ENCODE measurements at regions not wholly inside any gene's neighbourhood (a gene's known extent, or its start where the extent isn't known, plus 50 kb on each side); places are given as distances from the start of the nearest gene placed in this dataset.
"Not testable (repeated sequence)": the region's sequence is repeated elsewhere in the genome, so short reads cannot be mapped to it uniquely, and the experiment has no call there.

DNA sequence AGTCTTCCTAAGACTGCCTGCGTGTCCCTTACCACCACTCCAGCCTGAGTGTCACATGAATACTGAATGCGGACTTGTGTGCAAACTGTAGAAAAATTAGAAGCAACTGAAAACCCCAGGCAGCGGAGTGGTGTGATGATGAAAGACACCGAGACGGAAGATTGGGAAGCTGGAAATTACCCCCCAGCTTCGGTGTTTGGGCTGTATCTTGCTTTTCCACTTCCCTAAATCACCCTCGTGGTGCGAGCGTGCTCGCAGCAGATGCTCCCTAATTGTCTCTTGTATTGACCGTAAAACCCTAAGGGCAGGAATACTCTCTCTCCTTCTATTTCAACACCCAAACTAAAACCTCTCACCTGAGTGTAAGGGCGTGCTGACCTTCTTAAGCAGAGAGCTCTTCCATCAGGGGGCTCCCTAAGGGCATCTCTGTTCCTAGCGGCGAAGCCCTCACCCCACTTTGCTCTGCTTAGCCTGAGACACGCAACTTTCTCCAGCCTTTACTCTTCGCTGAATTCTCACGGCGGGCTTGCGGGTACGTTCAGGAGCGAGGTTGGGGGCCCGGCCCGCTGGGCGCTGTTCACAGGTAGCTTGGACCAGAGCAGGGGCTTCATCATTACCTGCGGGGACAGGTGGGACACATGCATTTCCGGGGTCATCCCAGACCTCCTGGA, 62.4 kb downstream of the CRYBB2 start:
- no peak for DNase-seq (ENCODE audit: low read depth)
- TF ChIP-seq, protein P1, sequence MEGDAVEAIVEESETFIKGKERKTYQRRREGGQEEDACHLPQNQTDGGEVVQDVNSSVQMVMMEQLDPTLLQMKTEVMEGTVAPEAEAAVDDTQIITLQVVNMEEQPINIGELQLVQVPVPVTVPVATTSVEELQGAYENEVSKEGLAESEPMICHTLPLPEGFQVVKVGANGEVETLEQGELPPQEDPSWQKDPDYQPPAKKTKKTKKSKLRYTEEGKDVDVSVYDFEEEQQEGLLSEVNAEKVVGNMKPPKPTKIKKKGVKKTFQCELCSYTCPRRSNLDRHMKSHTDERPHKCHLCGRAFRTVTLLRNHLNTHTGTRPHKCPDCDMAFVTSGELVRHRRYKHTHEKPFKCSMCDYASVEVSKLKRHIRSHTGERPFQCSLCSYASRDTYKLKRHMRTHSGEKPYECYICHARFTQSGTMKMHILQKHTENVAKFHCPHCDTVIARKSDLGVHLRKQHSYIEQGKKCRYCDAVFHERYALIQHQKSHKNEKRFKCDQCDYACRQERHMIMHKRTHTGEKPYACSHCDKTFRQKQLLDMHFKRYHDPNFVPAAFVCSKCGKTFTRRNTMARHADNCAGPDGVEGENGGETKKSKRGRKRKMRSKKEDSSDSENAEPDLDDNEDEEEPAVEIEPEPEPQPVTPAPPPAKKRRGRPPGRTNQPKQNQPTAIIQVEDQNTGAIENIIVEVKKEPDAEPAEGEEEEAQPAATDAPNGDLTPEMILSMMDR (IDR thresholded peaks at IDR 0.05; ENCODE audit: insufficient read depth, low read length), result no peak
- no peak overlapping the region for H3K4me3 ChIP-seq (ENCODE audit: low read depth, low read length)

DNA sequence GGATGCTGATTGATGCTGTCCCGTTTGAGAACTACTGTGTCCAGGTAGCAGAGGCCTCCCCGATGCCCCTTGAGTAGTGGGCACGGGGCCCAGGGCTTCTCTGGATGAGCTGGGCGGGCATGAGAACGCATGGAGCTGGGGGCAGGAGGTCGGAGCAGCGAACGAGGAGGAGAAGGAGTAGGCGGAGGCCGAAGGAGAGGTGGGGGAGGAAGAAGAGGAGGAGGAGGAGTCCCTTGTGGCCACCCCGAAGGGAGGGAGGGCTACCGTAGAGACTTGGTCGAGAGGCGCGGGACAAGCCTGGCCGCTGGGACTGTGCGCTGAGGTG, 62.9 kb downstream of the CRYBB2 start:
- no peak overlapping the region for H3K4me3 ChIP-seq (ENCODE audit: low read depth, low read length)
- TF ChIP-seq, protein P1 (IDR thresholded peaks at IDR 0.05; ENCODE audit: insufficient read depth, low read length), result no peak
- DNase-seq (ENCODE audit: low read depth), result no peak

DNA sequence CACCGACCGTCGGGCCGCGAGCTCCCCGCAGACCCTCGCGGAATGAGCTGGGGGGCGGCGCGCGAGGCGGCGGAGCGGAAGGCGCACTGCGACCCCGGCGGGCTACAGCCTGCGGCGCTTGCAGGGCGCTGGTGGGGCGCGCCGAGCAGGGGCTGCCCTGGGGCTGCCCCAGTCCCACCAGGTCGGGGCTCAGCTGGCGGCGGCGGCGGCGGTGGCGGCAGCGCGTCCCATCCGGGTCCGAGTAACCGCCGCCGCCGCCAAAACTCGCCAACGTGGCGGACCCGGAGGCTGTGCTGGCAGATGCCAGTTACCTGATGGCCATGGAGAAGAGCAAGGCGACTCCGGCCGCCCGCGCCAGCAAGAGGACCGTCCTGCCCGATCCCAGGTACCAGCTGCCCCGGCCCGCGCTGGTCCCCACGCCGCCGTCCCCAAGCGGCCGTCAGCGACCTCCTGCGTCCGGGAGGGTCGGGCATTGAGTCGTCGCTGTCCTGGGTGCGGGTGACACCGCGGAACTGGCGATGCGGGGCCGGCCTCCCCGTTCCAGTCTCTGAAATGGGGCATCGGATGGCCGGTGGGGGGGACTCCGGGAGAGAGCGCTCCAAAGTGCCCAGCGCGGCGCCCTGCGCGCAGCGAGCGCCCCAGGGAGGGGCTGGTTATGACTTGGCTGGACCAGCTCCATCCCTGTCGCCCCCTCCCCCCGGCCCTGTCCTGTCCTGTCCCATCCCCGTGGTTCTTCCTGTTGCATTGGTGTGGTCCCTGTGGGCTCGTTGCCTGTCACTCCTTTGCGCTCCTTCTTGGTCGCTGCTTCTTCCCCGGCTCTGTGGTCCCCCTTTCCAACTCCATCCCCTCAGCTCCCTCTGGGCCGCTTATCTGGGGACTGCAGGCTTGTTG, 63.5 kb downstream of the CRYBB2 start:
- H3K4me3 ChIP-seq (ENCODE audit: low read depth, low read length), result no peak overlapping the region
- TF ChIP-seq, protein P1 (IDR thresholded peaks at IDR 0.05; ENCODE audit: insufficient read depth, low read length), result no peak
- DNase-seq (ENCODE audit: low read depth), result no peak

DNA sequence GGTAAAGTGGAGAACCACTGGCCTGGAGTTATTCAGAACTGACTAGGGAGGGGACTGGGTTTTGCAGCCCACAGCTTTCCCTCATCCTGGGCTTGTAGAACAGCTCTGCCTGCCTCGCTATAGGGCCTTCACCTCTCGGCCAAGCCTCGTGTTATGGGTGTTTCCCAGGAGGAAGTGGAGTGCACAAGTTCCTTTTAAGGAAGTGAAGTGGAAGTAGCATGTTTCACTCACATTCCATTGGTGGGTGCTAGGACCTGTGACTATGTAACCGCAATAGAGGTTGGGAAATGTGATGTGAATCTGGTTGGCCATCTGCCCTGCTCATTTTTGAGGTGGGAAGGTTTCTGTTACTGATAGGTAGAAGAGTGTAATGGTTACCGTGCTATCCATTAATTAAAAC, 69.0 kb downstream of the CRYBB2 start:
- not testable (repeated sequence) for DNase-seq (ENCODE audit: low read depth); H3K4me3 ChIP-seq (ENCODE audit: low read depth, low read length)

DNA sequence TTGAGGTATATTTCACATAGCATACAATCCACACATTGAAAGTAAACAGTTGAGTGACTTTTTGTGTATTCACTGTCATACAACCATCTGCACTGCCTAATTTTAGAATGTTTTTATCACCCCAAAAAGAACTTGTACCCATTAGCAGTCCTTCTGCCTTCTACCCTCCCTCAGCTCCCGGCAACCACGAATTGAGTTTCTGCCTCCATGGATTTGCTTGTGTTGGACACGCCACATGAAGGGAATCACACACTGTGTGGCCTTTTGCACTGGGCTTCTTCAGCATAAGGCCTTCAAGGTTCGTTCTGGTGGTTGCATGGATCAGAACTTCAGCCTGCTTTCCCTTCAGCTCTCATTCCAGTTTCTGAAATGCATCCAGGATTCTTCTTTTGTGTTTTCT, 82.5 kb downstream of the CRYBB2 start:
- DNase-seq (ENCODE audit: low read depth); H3K4me3 ChIP-seq (ENCODE audit: low read depth, low read length): not testable (repeated sequence)

DNA sequence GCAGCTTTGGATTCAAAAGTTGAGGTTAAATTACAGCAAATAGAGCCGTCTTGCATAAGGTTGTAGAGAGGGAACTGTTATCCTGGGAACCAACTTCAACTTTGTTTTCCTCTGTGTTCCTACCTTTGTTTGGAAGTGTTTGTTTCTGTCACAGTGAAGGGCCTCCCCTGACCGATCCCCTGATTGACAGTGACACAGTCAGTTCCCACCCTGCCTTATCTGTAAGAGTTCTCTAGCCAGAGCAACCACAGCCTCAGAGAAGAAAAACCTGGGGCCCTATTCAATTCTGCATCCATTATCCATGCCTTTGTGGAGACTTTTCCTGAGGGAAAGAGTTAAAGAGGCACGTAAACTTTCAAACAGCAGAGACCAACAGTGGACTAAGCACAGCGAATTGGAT, 90.1 kb downstream of the CRYBB2 start:
- not testable (repeated sequence) for H3K4me3 ChIP-seq (ENCODE audit: low read depth, low read length); DNase-seq (ENCODE audit: low read depth)

DNA sequence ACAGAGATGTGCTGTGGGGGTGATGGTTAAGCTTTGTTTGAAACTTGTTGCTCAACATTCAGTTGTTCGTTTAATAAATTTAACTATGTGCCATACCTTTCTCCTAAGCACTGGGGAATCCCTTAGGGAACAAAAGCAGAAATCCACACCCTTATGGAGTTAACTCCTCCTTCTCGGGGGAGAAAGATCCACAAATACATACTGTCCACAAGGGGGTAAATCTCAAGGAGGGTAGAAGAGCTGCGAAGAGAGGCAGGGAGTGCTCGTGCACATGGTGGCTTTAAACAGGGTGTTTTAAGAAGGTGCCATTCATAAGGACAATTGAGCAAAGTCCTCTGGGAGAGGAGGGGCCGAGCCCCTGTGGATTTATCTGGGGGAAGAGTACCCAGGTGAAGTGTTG, 92.5 kb downstream of the CRYBB2 start:
- DNase-seq (ENCODE audit: low read depth); H3K4me3 ChIP-seq (ENCODE audit: low read depth, low read length): not testable (repeated sequence)

DNA sequence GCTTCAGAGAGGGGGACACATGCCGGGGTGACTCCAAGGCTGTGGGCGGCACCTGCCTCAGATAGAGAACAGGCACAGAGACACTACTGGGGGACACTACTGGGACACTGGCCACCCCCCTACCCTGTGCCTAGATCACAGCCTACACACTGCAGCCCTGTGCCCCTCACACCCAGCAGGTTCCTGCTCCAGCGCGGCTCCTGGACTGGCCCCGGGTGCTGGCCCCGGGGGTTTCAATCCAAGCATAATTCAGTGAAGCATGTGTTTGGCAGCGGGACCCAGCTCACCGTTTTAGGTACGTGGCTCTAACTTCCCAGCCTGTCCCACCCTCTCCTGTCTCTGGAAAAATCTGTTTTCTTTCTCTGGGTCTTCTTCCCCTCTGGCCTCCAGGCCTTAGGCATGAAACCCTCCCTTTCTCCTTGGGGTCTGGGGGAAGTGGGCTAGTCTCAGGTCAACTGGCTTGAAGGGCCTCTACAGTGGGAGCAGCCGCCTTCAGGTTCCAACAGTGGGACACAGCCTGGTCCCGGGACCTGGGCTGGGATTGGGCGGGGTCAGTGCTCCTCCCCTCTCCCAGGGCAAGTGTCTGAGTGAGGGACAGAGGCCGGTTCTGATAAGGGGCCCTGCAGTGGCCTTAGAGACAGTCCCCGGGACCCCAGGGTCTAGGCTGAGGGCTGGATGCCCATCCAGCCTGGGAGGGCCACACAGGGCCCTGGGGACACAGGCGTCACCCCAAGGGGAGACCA, 98.8 kb downstream of the CRYBB2 start:
- TF ChIP-seq, protein P1 (IDR thresholded peaks at IDR 0.05; ENCODE audit: insufficient read depth, low read length), result no peak
- no peak overlapping the region for H3K4me3 ChIP-seq (ENCODE audit: low read depth, low read length)
- no peak for DNase-seq (ENCODE audit: low read depth)
